ACC112 (cell line): ENCODE measurements at regions not wholly inside any gene's neighbourhood (a gene's known extent, or its start where the extent isn't known, plus 50 kb on each side); places are given as distances from the start of the nearest gene placed in this dataset.
"Not testable (repeated sequence)": the region's sequence is repeated elsewhere in the genome, so short reads cannot be mapped to it uniquely, and the experiment has no call there.

Experiments used
- H2AFZ ChIP-seq: fragments of 200-600 bp; sonication (generic); one replicate; pipeline ENCODE4 v1.6.0; 2017; ENCODE audit warnings: antibody characterized with exemption, low read length; ENCODE audit not compliant: unreplicated experiment
- H3K27ac ChIP-seq: fragments of 200-600 bp; sonication (generic); 2 replicates; pipeline ENCODE4 v1.5.1; 2014; ENCODE audit warnings: low read depth, mild to moderate bottlenecking, antibody characterized with exemption, low read length, moderate library complexity
- H3K27me3 ChIP-seq: fragments of 200-600 bp; sonication (generic); 2 replicates; pipeline ENCODE4 v1.6.1; 2014; ENCODE audit warnings: mild to moderate bottlenecking, antibody characterized with exemption, low read length, moderate library complexity, mixed read lengths; ENCODE audit not compliant: insufficient read depth
- H3K36me3 ChIP-seq: fragments of 200-600 bp; sonication (generic); 2 replicates; pipeline ENCODE4 v1.6.1; 2016; ENCODE audit warnings: mild to moderate bottlenecking, antibody characterized with exemption, low read length, moderate library complexity, mixed read lengths; ENCODE audit not compliant: insufficient read depth
- H3K4me1 ChIP-seq: fragments of 200-600 bp; sonication (generic); one replicate; pipeline ENCODE4 v1.6.1; 2016; ENCODE audit warnings: low read length, mixed read lengths; ENCODE audit not compliant: insufficient read depth, unreplicated experiment, control insufficient read depth
- H3K4me3 ChIP-seq: fragments of 200-600 bp; sonication (generic); 2 replicates; pipeline ENCODE4 v1.5.1; 2014; ENCODE audit warnings: mild to moderate bottlenecking, low read depth, low read length
- H3K79me2 ChIP-seq: fragments of 200-600 bp; sonication (generic); one replicate; pipeline ENCODE4 v1.6.0; 2016; ENCODE audit warnings: low read length; ENCODE audit not compliant: control insufficient read depth, unreplicated experiment, insufficient read depth

DNA sequence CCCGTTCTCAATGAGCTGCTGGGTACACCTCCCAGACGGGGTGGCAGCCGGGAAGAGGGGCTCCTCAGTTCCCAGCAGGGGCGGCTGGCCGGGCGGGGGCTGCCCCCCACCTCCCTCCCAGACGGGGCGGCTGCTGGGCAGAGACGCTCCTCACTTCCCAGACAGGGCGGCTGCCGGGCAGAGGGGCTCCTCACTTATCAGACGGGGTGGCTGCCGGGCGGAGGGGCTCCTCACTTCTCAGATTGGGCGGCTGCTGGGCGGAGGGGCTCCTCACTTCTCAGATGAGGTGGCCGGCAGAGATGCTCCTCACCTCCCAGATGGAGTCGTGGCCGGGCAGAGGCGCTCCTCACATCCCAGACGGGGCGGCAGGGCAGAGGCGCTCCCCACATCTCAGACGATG, 559.0 kb downstream of the CD109 start:
- H3K27me3 ChIP-seq, H3K79me2 ChIP-seq, H3K4me3 ChIP-seq, H2AFZ ChIP-seq, H3K4me1 ChIP-seq, H3K36me3 ChIP-seq, H3K27ac ChIP-seq: not testable (repeated sequence)

DNA sequence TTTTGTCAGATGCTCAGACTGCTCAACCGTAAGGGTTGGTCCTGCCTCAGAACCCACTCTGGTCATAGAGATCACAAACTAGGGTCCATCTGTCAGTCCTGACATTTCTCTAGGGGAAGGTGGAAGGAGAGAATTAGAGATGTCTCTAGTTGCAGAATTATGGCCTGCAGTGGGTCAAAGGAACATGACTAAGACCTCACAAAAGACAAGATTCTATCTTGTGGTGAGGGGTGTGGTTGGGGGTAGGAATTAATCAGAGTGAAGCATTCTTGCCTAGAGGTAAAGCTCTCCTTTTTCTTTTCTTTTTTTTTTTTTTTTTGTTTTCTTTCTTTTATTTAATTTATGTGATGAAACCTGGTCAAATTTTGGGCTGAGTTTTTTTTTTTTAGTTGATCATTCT, 558.1 kb downstream of the CD109 start:
- H3K27ac ChIP-seq, H3K4me3 ChIP-seq, H3K4me1 ChIP-seq, H3K79me2 ChIP-seq, H3K36me3 ChIP-seq, H3K27me3 ChIP-seq, H2AFZ ChIP-seq: not testable (repeated sequence)

DNA sequence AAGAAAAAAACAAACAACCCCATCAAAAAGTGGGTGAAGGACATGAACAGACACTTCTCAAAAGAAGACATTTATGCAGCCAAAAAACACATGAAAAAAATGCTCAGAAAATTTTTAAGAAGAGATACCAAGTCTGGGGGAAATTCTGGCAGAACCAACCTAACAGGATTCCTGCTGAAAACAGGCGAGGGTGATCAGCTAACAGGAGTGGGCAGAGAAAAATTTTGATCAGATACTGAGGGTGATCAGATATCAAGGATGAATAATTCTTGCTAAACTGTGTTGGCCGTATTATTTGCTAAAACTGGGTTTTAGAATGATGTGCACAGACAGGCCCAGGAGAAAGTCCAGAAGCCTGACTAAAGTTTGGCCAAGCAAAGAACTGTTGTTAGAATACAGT, 557.3 kb downstream of the CD109 start:
- Histone ChIP-seq H3K36me3 (no peaks in the 10 kb centered on the region), H3K27ac (no peak overlapping the region), H3K27me3 (peaks cover 4% of the 10 kb centered on the region; the same call in 1 of the 2 replicates), H2AFZ (no peak overlapping the region), H3K79me2 (no peaks in the 10 kb centered on the region), H3K4me1 (no peaks in the 10 kb centered on the region), H3K4me3 (no peak overlapping the region)

DNA sequence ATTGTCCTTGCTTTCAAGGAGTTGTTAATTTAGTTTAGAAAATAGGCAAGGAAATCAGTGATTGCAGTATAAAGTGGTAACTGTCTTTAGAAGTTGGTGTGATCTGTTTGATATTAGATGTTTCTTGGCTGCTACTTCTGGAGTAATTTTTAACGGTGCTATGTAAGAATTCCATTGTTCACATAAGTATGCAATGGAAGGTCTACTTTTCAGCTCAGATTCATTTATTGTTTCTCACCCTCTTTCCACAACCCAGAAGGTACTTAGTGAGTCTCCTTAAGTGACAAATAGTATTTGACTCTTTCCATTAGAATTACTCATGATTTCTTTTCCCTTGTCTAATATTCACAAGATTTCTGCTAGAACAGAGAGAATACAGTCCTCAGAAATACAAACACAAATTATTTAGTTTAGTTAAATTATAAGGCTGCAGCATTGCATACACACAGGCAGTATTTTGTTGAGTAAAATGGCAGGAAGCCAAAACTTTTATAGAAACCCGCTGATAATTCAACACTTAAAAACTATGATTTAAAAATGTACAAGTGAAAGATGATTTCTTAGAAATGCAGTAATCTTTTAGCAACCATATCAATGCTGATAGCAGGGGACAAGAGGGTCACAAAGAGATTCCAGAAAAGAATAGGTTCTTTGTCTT, 554.3 kb downstream of the CD109 start:
- no peaks in the 10 kb centered on the region for H3K4me1 ChIP-seq
- no peaks in the 10 kb centered on the region for H3K79me2 ChIP-seq
- no peaks in the 10 kb centered on the region for H3K36me3 ChIP-seq
- H2AFZ ChIP-seq, result no peak overlapping the region
- H3K27ac ChIP-seq, result no peak overlapping the region
- no peaks in the 10 kb centered on the region for H3K27me3 ChIP-seq
- no peak overlapping the region for H3K4me3 ChIP-seq

DNA sequence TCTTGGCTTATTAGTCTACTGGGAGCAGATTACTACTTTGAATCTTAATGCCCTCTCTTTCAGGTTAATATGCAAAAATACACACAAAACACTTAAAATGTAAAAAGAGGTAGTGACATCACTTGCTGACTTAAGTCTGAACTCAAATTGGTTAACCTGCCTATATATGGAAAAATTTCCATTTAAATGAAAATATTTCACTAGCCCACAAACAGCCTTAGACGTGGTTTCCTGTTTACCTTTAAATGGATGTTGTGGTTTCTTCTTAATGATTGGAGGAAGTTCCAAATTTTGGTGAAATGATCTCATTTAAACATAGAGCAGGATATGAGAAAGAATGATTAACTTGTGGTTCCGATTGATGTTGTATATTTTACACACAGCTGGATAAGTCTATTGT, 553.7 kb downstream of the CD109 start:
- Histone ChIP-seq H3K79me2 (no peaks in the 10 kb centered on the region), H3K36me3 (no peaks in the 10 kb centered on the region), H3K27me3 (no peaks in the 10 kb centered on the region), H3K4me3 (no peak overlapping the region), H3K4me1 (no peaks in the 10 kb centered on the region), H2AFZ (no peak overlapping the region), H3K27ac (no peak overlapping the region)

DNA sequence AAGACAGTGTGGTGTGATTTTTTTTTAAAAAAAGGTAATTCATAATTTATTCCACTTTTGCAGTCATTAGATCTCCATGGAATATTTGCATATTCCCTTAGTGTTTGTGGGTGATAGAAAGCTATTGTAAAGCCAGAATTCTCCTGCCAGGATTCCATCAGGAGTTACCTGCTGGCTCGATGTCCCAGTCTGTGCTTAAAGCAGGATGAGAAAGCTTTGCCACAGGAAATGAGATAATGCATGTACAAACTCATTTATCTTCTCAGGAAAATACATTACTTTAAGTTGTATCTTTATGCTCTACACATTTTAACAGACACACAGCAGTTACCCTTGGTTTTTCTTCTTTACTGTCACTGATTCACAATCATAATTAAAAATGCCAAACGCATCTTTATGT, 553.0 kb downstream of the CD109 start:
- H2AFZ ChIP-seq, result no peak overlapping the region
- no peaks in the 10 kb centered on the region for H3K4me1 ChIP-seq
- no peaks in the 10 kb centered on the region for H3K79me2 ChIP-seq
- no peaks in the 10 kb centered on the region for H3K27me3 ChIP-seq
- no peak overlapping the region for H3K27ac ChIP-seq
- H3K4me3 ChIP-seq, result no peak overlapping the region
- H3K36me3 ChIP-seq, result no peaks in the 10 kb centered on the region

DNA sequence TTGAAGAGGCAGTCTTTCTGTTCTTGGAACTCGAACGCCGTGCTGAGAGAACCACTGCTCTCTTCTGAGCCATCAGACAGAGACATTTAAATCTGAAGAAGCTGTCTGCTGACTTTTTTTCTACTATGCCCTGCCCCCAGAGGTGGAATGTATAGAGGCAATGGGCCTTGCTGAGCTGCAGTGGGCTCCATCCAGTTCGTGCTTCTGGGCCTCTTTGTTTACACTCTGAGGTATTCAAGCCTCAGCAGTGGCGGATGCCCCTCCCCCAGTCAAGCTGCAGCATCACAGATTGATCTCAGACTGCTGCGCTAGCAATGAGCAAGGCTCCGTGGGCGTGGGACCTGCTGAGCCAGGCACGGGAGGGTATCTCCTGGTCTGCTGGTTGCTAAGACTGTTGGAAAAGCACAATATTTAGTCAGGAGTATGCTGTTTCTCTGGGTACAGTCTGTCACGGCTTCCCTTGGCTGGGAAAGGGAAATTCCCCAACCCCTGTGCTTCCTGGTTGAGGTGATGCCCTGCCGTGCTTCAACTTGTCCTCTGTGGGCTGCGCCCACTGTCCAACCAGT, 526.8 kb downstream of the CD109 start:
- Histone ChIP-seq H3K36me3 (no peaks in the 10 kb centered on the region), H3K4me1 (no peaks in the 10 kb centered on the region), H3K4me3 (no peak overlapping the region), H3K79me2 (no peaks in the 10 kb centered on the region), H2AFZ (no peak overlapping the region), H3K27ac (no peak overlapping the region), H3K27me3 (peaks cover 21% of the 10 kb centered on the region)

DNA sequence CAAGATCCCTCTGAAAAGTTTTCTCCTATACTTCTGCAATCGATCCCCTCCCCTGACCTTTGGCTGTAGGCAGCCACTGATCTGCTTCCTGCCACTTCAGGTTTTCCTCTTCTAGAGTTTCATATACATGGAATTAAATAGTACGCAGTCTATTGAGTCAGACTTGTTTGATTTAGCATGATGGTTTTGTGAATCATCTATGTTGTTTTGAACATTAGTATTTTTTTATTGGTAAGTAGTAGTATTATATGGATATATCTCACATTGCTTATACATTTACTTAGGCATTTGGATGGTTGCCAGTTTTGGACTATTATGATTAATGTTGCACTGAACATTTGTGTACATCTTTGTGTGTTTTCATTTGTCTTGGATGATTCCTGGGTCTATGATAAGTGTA, 518.0 kb downstream of the CD109 start:
- H3K27me3 ChIP-seq, result no peaks in the 10 kb centered on the region
- H3K4me3 ChIP-seq, result no peak overlapping the region
- no peak overlapping the region for H3K27ac ChIP-seq
- H3K36me3 ChIP-seq, result no peaks in the 10 kb centered on the region
- no peak overlapping the region for H2AFZ ChIP-seq
- H3K79me2 ChIP-seq, result no peaks in the 10 kb centered on the region
- no peaks in the 10 kb centered on the region for H3K4me1 ChIP-seq

DNA sequence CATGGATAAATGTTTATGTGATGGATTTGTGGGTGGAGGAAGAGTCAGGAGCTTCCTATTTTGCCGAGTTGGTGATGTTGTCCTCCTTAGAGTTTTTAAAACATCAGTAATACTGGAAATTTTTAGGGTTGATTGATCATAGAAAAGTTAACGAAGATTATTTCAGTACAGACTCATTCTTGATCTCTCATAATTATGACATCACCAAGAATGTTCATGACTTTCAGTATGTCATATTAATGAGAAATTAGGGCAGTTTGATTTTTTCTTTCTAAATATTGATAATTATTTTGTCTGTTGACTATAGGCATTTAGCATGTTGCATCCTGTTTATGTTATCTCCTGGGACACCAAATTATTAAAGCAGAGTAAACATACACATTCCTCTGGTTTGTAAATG, 512.2 kb downstream of the CD109 start:
- no peak overlapping the region for H2AFZ ChIP-seq
- no peaks in the 10 kb centered on the region for H3K27me3 ChIP-seq
- no peak overlapping the region for H3K27ac ChIP-seq
- H3K4me1 ChIP-seq, result no peaks in the 10 kb centered on the region
- H3K79me2 ChIP-seq, result no peaks in the 10 kb centered on the region
- no peaks in the 10 kb centered on the region for H3K36me3 ChIP-seq
- H3K4me3 ChIP-seq, result no peak overlapping the region

DNA sequence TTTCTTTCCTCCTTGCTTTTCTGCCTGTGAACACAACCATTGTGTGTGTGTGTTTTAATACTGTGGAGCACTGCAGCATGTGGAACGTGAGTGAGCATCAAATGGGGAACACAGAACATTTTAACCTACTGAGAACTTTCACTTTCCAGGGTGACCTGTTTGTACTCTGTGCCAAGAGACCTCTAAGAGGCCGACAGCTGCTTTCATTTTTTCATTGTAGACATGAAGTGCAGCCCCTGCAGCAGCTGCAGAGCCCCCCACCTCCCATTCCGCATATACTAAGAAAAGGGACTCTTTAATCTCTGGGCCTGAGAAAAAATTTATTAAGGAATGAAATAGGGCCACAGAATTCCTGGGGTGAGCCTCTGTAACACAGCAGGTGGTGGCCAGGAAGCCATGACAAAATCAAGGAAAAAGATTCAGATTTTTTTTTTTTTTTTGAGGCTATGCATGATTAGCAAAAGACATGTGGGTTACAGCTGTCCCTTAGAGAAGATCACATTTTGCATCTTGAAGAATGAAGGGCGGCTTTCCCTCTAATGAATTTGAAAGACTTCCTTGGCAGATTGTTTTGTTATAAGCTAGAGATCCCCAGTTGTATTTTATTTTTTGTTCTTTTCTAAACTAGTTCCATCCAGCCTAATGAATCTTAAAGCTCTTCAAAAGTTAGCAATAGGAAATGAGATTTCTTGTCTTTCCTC, 503.4 kb downstream of the CD109 start:
- Histone ChIP-seq H3K27ac (no peak overlapping the region), H3K79me2 (no peaks in the 10 kb centered on the region), H3K27me3 (no peaks in the 10 kb centered on the region), H3K4me1 (no peaks in the 10 kb centered on the region), H3K4me3 (no peak overlapping the region), H3K36me3 (no peaks in the 10 kb centered on the region), H2AFZ (no peak overlapping the region)

DNA sequence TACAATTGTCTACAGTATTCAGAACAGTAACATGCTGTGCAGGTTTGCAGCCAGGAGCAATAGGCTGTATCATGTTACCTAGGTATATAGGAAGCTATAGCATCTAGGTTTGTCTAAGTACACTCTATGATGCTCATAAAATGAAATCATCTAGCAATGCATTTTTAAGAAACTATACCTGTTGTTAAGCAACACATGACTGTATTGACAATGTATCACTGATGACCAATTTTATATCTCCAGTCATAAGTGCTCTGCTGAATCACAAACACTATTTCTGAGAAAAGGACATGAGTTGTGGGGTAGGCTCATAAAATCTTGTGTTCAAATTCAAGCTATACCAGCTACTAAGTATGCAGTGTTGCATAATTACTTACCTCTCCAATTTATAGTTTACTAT, 501.3 kb downstream of the CD109 start:
- no peaks in the 10 kb centered on the region for H3K79me2 ChIP-seq
- no peak overlapping the region for H3K27ac ChIP-seq
- 0 out of 2 replicates have a peak, but pooled peaks cover 7% of the 10 kb centered on the region for H3K27me3 ChIP-seq
- H3K4me1 ChIP-seq, result no peaks in the 10 kb centered on the region
- no peak overlapping the region for H2AFZ ChIP-seq
- no peak overlapping the region for H3K4me3 ChIP-seq
- no peaks in the 10 kb centered on the region for H3K36me3 ChIP-seq
